SK-N-SH (cell line): ENCODE measurements at regions not wholly inside any gene's neighbourhood (a gene's known extent, or its start where the extent isn't known, plus 50 kb on each side); places are given as distances from the start of the nearest gene placed in this dataset.

ENCODE experiments used
- CTCF ChIA-PET: fragments of 300-600, 350-600 bp; formaldehyde crosslinking; extraction: SDS; loops from one replicate; lab custom pipeline; 2021; lab: Yijun Ruan, JAX
- POLR2A ChIA-PET: fragments of 350-600 bp; sonication (Branson Sonifier 250); formaldehyde crosslinking; extraction: SDS; loops from one replicate; lab custom pipeline; 2020; ENCODE audit warnings: antibody characterized with exemption, inconsistent platforms; lab: Yijun Ruan, JAX
- DNase-seq: peaks from one replicate; pipeline ENCODE4 v3.0.0; 2012
- H2AFZ ChIP-seq: fragments of 200-600 bp; sonication (generic); 2 replicates; pipeline ENCODE4 v1.8.1; 2016; ENCODE audit warnings: antibody characterized with exemption, mild to moderate bottlenecking, low read depth
- H3F3A ChIP-seq: fragments of 200-600 bp; sonication (generic); replicated peaks from 2 replicates; pipeline ENCODE3; 2016; ENCODE audit warnings: antibody characterized with exemption, mild to moderate bottlenecking; ENCODE audit not compliant: insufficient read depth
- H3K27ac ChIP-seq, 2 experiments: fragments of 200-500 bp in 1 of 2; fragments of 200-600 bp in 1 of 2; sonication (Bioruptor generic) in 1 of 2; sonication (generic), shearing (Covaris generic) in 1 of 2; 2 replicates each; pipeline versions ENCODE4 v1.5.1 to v1.6.1; 2014 to 2016; ENCODE audit warnings: low read depth in 2 of 2, inconsistent platforms in 1 of 2, low read length in 1 of 2, mild to moderate bottlenecking in 1 of 2, mixed read lengths in 1 of 2
- H3K27me3 ChIP-seq: fragments of 200-600 bp; sonication (generic), shearing (Covaris generic); 2 replicates; pipeline ENCODE4 v1.6.1; 2016; ENCODE audit warnings: mixed run types; ENCODE audit not compliant: insufficient read depth
- H3K36me3 ChIP-seq, 2 experiments: fragments of 200-500 bp in 1 of 2; fragments of 200-600 bp in 1 of 2; sonication (Bioruptor generic) in 1 of 2; sonication (generic) in 1 of 2; replicated peaks in 1 of 2; 2 replicates each; pipeline versions ENCODE3 to v1.5.1; 2014 to 2016; ENCODE audit warnings: low read length in 1 of 2, mild to moderate bottlenecking in 1 of 2; ENCODE audit not compliant: insufficient read depth in 2 of 2, control insufficient read depth in 1 of 2
- H3K4me1 ChIP-seq, 2 experiments: fragments of 200-500 bp in 1 of 2; fragments of 200-600 bp in 1 of 2; sonication (Bioruptor generic) in 1 of 2; sonication (generic), shearing (Covaris generic) in 1 of 2; 2 replicates each; pipeline versions ENCODE4 v1.5.1 to v1.6.1; 2014 to 2016; ENCODE audit warnings: low read depth in 1 of 2, low read length in 1 of 2, mixed run types in 1 of 2; ENCODE audit not compliant: insufficient read depth in 2 of 2, control insufficient read depth in 1 of 2
- H3K4me2 ChIP-seq: fragments of 200-600 bp; sonication (generic), shearing (Covaris generic); 2 replicates; pipeline ENCODE4 v1.6.1; 2017; ENCODE audit warnings: mixed run types
- H3K4me3 ChIP-seq, 2 experiments: fragments of 200-500 bp in 1 of 2; fragments of 200-600 bp in 1 of 2; sonication (Bioruptor generic) in 1 of 2; sonication (generic), shearing (Covaris generic) in 1 of 2; 2 replicates each; pipeline versions ENCODE4 v1.5.1 to v1.8.1; 2014 to 2016; ENCODE audit warnings: low read depth in 2 of 2, inconsistent platforms in 1 of 2, low read length in 1 of 2, mild to moderate bottlenecking in 1 of 2, mixed read lengths in 1 of 2, moderate library complexity in 1 of 2
- H3K79me2 ChIP-seq: fragments of 200-600 bp; sonication (generic); 2 replicates; pipeline ENCODE4 v1.8.1; 2017; ENCODE audit warnings: mild to moderate bottlenecking; ENCODE audit not compliant: insufficient read depth
- H3K9ac ChIP-seq: fragments of 200-600 bp; sonication (generic); 2 replicates; pipeline ENCODE4 v1.6.1; 2017; ENCODE audit warnings: mixed run types
- H3K9me2 ChIP-seq: fragments of 200-600 bp; sonication (generic); 2 replicates; pipeline ENCODE4 v1.6.1; 2017; ENCODE audit warnings: mixed run types
- H3K9me3 ChIP-seq: fragments of 200-600 bp; sonication (generic); 2 replicates; pipeline ENCODE4 v1.6.1; 2017; ENCODE audit warnings: mixed run types, mild to moderate bottlenecking, moderate library complexity
- H4K20me1 ChIP-seq: fragments of 200-600 bp; sonication (generic); 2 replicates; pipeline ENCODE4 v1.6.1; 2017; ENCODE audit warnings: mild to moderate bottlenecking, mixed run types; ENCODE audit not compliant: insufficient read depth
- CTCF ChIP-seq: fragments of 200-600 bp; sonication (generic); IDR thresholded peaks from 2 replicates; pipeline ENCODE4 v1.6.1; 2017; ENCODE audit warnings: antibody characterized with exemption, mild to moderate bottlenecking, moderate library complexity
- FOSL2 ChIP-seq: IDR thresholded peaks from 2 replicates; pipeline ENCODE4 v1.4.0; 2012; ENCODE audit warnings: low read depth, mild to moderate bottlenecking, moderate library complexity, borderline replicate concordance
- FOXJ3 ChIP-seq: sonication (generic); formaldehyde crosslinking; IDR thresholded peaks from 2 replicates; pipeline ENCODE4 v1.5.1; 2020; ENCODE audit warnings: mild to moderate bottlenecking, missing genetic modification reagents
- GABPA ChIP-seq: IDR thresholded peaks from 2 replicates; pipeline ENCODE4 v1.4.0; 2012; ENCODE audit warnings: low read depth, mild to moderate bottlenecking
- IRF3 ChIP-seq: fragments of 150-350 bp; IDR thresholded peaks from 2 replicates; pipeline ENCODE4 v1.6.1; 2016; ENCODE audit warnings: mild to moderate bottlenecking, low read depth, low read length
- MAX ChIP-seq: IDR thresholded peaks from 2 replicates; pipeline ENCODE4 v1.4.0; 2012; ENCODE audit warnings: low read depth
- MXI1 ChIP-seq: IDR thresholded peaks from 2 replicates; pipeline ENCODE4 v1.6.1; 2012; ENCODE audit warnings: mild to moderate bottlenecking, low read depth, low read length, improper control_type of control experiment
- PBX3 ChIP-seq: IDR thresholded peaks from 2 replicates; pipeline ENCODE4; 2012
- RAD21 ChIP-seq: IDR thresholded peaks from 2 replicates; pipeline ENCODE4 v1.6.1; 2012; ENCODE audit warnings: mild to moderate bottlenecking, low read length
- RCOR1 ChIP-seq: fragments of 150-350 bp; IDR thresholded peaks from 2 replicates; pipeline ENCODE4 v1.6.1; 2017; ENCODE audit warnings: antibody characterized with exemption, low read length
- RFX5 ChIP-seq: IDR thresholded peaks from 2 replicates; pipeline ENCODE4 v1.6.1; 2012; ENCODE audit warnings: mild to moderate bottlenecking, improper control_type of control experiment, low read length
- SIN3A ChIP-seq: IDR thresholded peaks from 2 replicates; pipeline ENCODE4 v1.6.1; 2012; ENCODE audit warnings: low read depth, mild to moderate bottlenecking, low read length, moderate library complexity, borderline replicate concordance
- TAF1 ChIP-seq: IDR thresholded peaks from 2 replicates; pipeline ENCODE4 v1.6.1; 2012; ENCODE audit warnings: low read depth, mild to moderate bottlenecking, low read length, moderate library complexity, borderline replicate concordance
- USF1 ChIP-seq: IDR thresholded peaks from 2 replicates; pipeline ENCODE4 v1.4.0; 2012; ENCODE audit warnings: low read depth, borderline replicate concordance
- USF2 ChIP-seq: fragments of 150-350 bp; IDR thresholded peaks from 2 replicates; pipeline ENCODE4 v1.6.1; 2017; ENCODE audit warnings: antibody characterized with exemption, low read length, low read depth, borderline replicate concordance
- WGBS: methylation state at CpG from one replicate; pipeline ENCODE4 v1.1.6; 2017; ENCODE audit warnings: low lambda C conversion rate; 5-methylcytosine and 5-hydroxymethylcytosine counted together

DNA sequence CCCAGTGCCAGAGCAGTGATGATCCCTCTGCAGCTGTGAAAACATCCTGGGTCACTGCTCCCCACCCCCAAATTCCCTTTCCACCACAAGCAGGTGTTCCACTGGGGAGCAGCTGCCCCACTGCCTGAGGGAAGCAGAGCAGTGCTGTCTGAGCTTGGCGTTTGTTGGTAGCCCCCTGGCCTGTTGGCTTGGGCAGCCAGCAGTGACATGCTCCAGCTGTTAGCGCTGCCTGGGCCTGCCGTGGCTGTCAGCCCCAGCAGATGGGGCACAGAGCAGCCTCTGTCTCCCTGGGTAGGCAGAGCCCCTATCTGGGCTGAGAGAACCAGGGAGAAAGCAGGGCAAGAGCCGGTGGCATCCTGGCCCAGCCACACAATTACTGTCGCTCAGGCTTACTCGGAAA, 247.7 kb downstream of the GLI2 start (continued):
- TF ChIP-seq MAX (no peak), TAF1 (no peak), PBX3 (no peak)

DNA sequence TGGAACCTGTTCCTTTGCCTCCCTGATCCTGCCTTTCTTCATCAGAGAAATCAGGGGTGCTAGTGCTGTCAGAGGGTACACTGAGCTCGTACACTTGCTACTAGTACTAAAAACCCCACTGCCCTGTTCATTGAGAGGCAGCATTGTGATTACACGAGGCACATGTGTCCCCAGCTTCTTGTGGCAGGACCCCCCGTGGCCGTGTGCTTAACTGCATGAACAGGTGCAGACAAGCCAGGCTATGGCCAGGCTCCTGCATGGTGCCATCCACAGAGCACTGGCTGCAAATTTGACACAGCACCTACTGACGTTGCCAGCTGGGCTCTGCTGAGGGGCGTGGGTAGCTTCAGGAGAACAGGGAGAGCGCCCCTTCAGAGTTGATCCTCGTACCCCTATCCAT, 248.4 kb downstream of the GLI2 start:
- TF ChIP-seq RCOR1: no peak
- TF ChIP-seq RFX5: no peak
- no peak for TF ChIP-seq PBX3
- no peak for TF ChIP-seq IRF3
- no peak for TF ChIP-seq FOSL2
- no peak for TF ChIP-seq MXI1
- no peak for TF ChIP-seq SIN3A
- TF ChIP-seq GABPA: no peak
- no peak for TF ChIP-seq USF1
- TF ChIP-seq RAD21: no peak
- TF ChIP-seq CTCF: no peak
- no peak for TF ChIP-seq FOXJ3 (CRISPR knock-in tag)
- TF ChIP-seq USF2: no peak
- 80% methylated on average over 7 of the region's 8 CpGs for WGBS

More for the DNA sequence above, 248.4 kb downstream of the GLI2 start:
- no peak overlapping the region; a peak in 1 of 4 replicates for H3K27ac ChIP-seq
- no peaks in the 10 kb centered on the region for H3K79me2 ChIP-seq
- DNase-seq: no peak
- no peaks in the 10 kb centered on the region for H3K9me2 ChIP-seq
- peaks cover 0 to 18% of the 10 kb centered on the region in 2 experiments; a peak in 1 of 4 replicates for H3K4me1 ChIP-seq
- no peak overlapping the region for H3K4me3 ChIP-seq
- no peaks in the 10 kb centered on the region for H3F3A ChIP-seq
- no peaks in the 10 kb centered on the region for H4K20me1 ChIP-seq
- CTCF ChIA-PET: interaction anchor here (1.1 to 2.2 kb wide), 4 partner anchors 25 to 96 kb away, joined by 3 to 6 read pairs (median 4); no protein-coding TSS in a partner anchor
- peaks cover 14 to 49% of the 10 kb centered on the region in 2 experiments for H3K36me3 ChIP-seq
- H3K27me3 ChIP-seq: no peaks in the 10 kb centered on the region
- no peak overlapping the region for H3K4me2 ChIP-seq
- no peaks in the 10 kb centered on the region for H3K9me3 ChIP-seq
- H2AFZ ChIP-seq: no peak overlapping the region
- H3K9ac ChIP-seq: no peak overlapping the region
- POLR2A ChIA-PET: no interaction called here
